ENCODE measurements at regions not wholly inside any gene's neighbourhood (a gene's known extent, or its start where the extent isn't known, plus 50 kb on each side); places are given as distances from the start of the nearest gene placed in this dataset.

DNA sequence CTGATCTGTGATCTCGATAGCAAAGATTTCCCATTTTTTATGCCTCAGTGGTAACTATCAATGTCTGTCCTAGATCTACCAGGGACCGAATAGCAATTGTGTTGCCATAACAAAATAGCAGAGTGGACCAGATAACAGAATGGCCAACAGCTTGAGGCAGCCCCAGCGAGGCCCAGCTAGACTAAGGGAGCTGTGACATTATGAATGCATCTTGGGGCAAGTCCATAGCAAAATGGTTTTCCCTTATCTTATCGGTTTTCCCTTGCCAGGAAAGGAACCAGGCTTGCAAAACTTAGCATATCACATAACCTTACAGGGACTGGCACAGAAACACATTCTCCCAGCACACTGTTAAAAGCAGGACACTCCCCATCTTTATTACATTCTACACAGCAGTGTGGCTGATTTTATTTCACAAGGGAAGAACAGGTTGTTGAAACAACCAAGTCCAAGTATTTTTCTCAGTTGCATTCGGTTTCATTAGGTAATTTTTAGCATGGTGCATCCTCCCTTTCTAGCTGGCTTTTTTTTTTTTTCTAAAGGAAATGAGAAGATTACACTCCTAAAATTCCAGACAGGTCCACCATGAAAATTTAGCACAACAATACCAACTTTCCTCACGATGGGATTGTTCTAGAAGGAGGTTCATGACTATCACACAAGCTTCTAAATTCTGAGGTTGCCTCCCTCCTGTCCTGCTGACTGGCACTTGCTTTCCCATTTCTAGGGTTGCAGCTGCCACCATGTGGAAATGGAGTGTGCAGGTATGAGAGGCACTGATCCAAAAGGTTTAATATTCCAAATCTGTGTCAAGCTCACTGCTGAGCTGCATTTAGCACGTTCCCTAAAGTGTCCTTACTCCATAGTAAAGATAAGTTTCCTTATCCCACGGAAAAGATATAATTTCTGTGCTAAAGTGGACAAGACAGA, 97.0 kb upstream of the SLC35G4 start:
- Histone ChIP-seq H3K27ac (ENCODE audit: low read depth, low read length) (no peak overlapping the region), H3K27me3 (ENCODE audit: insufficient read depth, low read length) (peaks cover 29% of the 10 kb centered on the region; the same call in 1 of the 2 replicates), H3K79me2 (ENCODE audit: insufficient read depth, low read length) (no peaks in the 10 kb centered on the region), H4K20me1 (ENCODE audit: insufficient read depth) (no peaks in the 10 kb centered on the region), H3K9me3 (ENCODE audit: control insufficient read depth in 1 of 2, insufficient read depth in 1 of 2, low read depth in 1 of 2, low read length in 2 of 2) (no peaks in the 10 kb centered on the region), H3K9ac (ENCODE audit: low read length) (no peak overlapping the region), H3K36me3 (ENCODE audit: control insufficient read depth in 1 of 2, insufficient read depth in 2 of 2, low read length in 2 of 2) (no peaks in the 10 kb centered on the region), H3K4me3 (replicated peaks in 1 of 2; ENCODE audit: low read depth in 1 of 2, low read length in 2 of 2) (no peak overlapping the region), H2AFZ (ENCODE audit: low read depth, low read length, poor library complexity, severe bottlenecking) (no peak overlapping the region), H3K9me2 (ENCODE audit: insufficient read depth) (no peaks in the 10 kb centered on the region), H3K4me1 (ENCODE audit: control insufficient read depth in 1 of 2, insufficient read depth in 2 of 2, low read length in 2 of 2) (no peaks in the 10 kb centered on the region), H3K4me2 (ENCODE audit: low read length) (no peak overlapping the region)
- POLR2A ChIA-PET, result no interaction called here
- RAD21 ChIA-PET (ENCODE audit: low non-redundant PET in 1 of 2, low total read pairs in 2 of 2, uncharacterized antibody in 2 of 2, unreplicated experiment in 2 of 2), result interaction anchor here (0.7 to 1.6 kb wide), 3 partner anchors 201 to 202 kb away, joined by 4 to 7 read pairs (median 4); no protein-coding TSS in a partner anchor
- intact Hi-C loops (cut with micrococcal nuclease), result loop anchor here (2.0 to 10.0 kb wide), 5 partner anchors 45 to 1538 kb away; no protein-coding TSS in a partner anchor
- DNase-seq (ENCODE audit: low read depth, low spot score) (no peak), ATAC-seq (peak; percentile 79)
- no TSS peak for BruUV-seq (replicated peaks)
- CTCF ChIA-PET, result interaction anchor here (0.8 to 2.4 kb wide), 6 partner anchors 12 to 661 kb away, joined by 3 to 47 read pairs (median 4); no protein-coding TSS in a partner anchor
- TF ChIP-seq RAD21 (IDR thresholded peaks at IDR 0.05; ENCODE audit: low read depth) (peak; percentile 65), JUND (IDR thresholded peaks at IDR 0.05) (no peak), EZH2phosphoT487 (IDR thresholded peaks at IDR 0.05; ENCODE audit: borderline replicate concordance) (no peak)
- TF ChIP-seq, protein P1, sequence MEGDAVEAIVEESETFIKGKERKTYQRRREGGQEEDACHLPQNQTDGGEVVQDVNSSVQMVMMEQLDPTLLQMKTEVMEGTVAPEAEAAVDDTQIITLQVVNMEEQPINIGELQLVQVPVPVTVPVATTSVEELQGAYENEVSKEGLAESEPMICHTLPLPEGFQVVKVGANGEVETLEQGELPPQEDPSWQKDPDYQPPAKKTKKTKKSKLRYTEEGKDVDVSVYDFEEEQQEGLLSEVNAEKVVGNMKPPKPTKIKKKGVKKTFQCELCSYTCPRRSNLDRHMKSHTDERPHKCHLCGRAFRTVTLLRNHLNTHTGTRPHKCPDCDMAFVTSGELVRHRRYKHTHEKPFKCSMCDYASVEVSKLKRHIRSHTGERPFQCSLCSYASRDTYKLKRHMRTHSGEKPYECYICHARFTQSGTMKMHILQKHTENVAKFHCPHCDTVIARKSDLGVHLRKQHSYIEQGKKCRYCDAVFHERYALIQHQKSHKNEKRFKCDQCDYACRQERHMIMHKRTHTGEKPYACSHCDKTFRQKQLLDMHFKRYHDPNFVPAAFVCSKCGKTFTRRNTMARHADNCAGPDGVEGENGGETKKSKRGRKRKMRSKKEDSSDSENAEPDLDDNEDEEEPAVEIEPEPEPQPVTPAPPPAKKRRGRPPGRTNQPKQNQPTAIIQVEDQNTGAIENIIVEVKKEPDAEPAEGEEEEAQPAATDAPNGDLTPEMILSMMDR (IDR thresholded peaks at IDR 0.05 in 2 of 3, conservative IDR thresholded peaks at IDR 0.05 in 1 of 3; ENCODE audit: borderline replicate concordance in 1 of 3, insufficient read depth in 1 of 3, low read depth in 2 of 3, low read length in 2 of 3), result peak in 2 of 3 experiments; percentile 27 to 28; a peak in 2 of 6 replicates

Measured in HCT116 (cell line).